Trophoblast cell (in vitro differentiated cells and primary cell): ENCODE measurements at regions not wholly inside any gene's neighbourhood (a gene's known extent, or its start where the extent isn't known, plus 50 kb on each side); places are given as distances from the start of the nearest gene placed in this dataset.

ENCODE experiments used
- DNase-seq, 2 donors: peaks; one replicate each; pipeline ENCODE4 v3.0.0-alpha.2; 2016
- H2AFZ ChIP-seq: 2 replicates; pipeline ENCODE4 v1.6.1; 2013; ENCODE audit warnings: low read length, moderate library complexity, mild to moderate bottlenecking; ENCODE audit not compliant: insufficient read depth, poor library complexity
- H2AK5ac ChIP-seq: 2 replicates; pipeline ENCODE4 v1.6.1; 2013; ENCODE audit warnings: mild to moderate bottlenecking, low read length
- H2BK120ac ChIP-seq: 2 replicates; pipeline ENCODE4 v1.6.1; 2013; ENCODE audit warnings: low read length, mild to moderate bottlenecking, moderate library complexity; ENCODE audit not compliant: insufficient read depth, poor library complexity
- H2BK12ac ChIP-seq: 2 replicates; pipeline ENCODE4 v1.6.1; 2013; ENCODE audit warnings: mild to moderate bottlenecking, low read length, moderate library complexity
- H2BK5ac ChIP-seq: 2 replicates; pipeline ENCODE4 v1.6.1; 2013; ENCODE audit warnings: low read length, low read depth, moderate library complexity, mild to moderate bottlenecking; ENCODE audit not compliant: poor library complexity
- H3K14ac ChIP-seq: 2 replicates; pipeline ENCODE4 v1.6.1; 2013; ENCODE audit warnings: mild to moderate bottlenecking, low read length
- H3K18ac ChIP-seq: 2 replicates; pipeline ENCODE4 v1.6.1; 2013; ENCODE audit warnings: mild to moderate bottlenecking, low read length
- H3K23ac ChIP-seq: 2 replicates; pipeline ENCODE4 v1.6.1; 2013; ENCODE audit warnings: low read length
- H3K27ac ChIP-seq: 2 replicates; pipeline ENCODE4 v1.5.1; 2013; ENCODE audit warnings: low read depth, mild to moderate bottlenecking, inconsistent platforms, low read length, moderate library complexity
- H3K27me3 ChIP-seq: 2 replicates; pipeline ENCODE4 v1.6.1; 2013; ENCODE audit warnings: inconsistent platforms, mild to moderate bottlenecking, low read length, moderate library complexity; ENCODE audit not compliant: insufficient read depth
- H3K36me3 ChIP-seq, 2 experiments: 1 replicate in 1 of 2; 2 replicates in 1 of 2; pipeline ENCODE4 v1.6.1; 2013; ENCODE audit warnings: low read length in 2 of 2, mild to moderate bottlenecking in 2 of 2, moderate library complexity in 1 of 2; ENCODE audit not compliant: insufficient read depth in 2 of 2, control insufficient read depth in 1 of 2
- H3K4ac ChIP-seq: 2 replicates; pipeline ENCODE4 v1.6.1; 2013; ENCODE audit warnings: low read depth, mild to moderate bottlenecking, low read length, moderate library complexity
- H3K4me1 ChIP-seq, 2 experiments: 1 replicate in 1 of 2; 2 replicates in 1 of 2; pipeline ENCODE4 v1.6.1; 2013; ENCODE audit warnings: low read length in 2 of 2, mild to moderate bottlenecking in 2 of 2, moderate library complexity in 1 of 2; ENCODE audit not compliant: insufficient read depth in 2 of 2, control insufficient read depth in 1 of 2
- H3K4me2 ChIP-seq: 2 replicates; pipeline ENCODE4 v1.6.1; 2013; ENCODE audit warnings: inconsistent platforms, mild to moderate bottlenecking, low read length, moderate library complexity
- H3K4me3 ChIP-seq: 2 replicates; pipeline ENCODE4 v1.5.1; 2013; ENCODE audit warnings: mild to moderate bottlenecking, low read depth, low read length, inconsistent platforms
- H3K79me1 ChIP-seq: one replicate; pipeline ENCODE4 v1.6.1; 2013; ENCODE audit warnings: low read length
- H3K79me2 ChIP-seq: 2 replicates; pipeline ENCODE4 v1.6.1; 2013; ENCODE audit warnings: low read length, mild to moderate bottlenecking; ENCODE audit not compliant: control insufficient read depth, insufficient read depth, poor library complexity
- H3K9ac ChIP-seq: 2 replicates; pipeline ENCODE4 v1.6.1; 2013; ENCODE audit warnings: mild to moderate bottlenecking, low read length
- H3K9me3 ChIP-seq: 2 replicates; pipeline ENCODE4 v1.6.1; 2013; ENCODE audit warnings: low read depth, mild to moderate bottlenecking, control low read depth, inconsistent platforms, low read length; ENCODE audit not compliant: insufficient read depth
- H4K12ac ChIP-seq: 2 replicates; pipeline ENCODE4 v1.6.1; 2013; ENCODE audit warnings: low read depth, mild to moderate bottlenecking, low read length, moderate library complexity
- H4K8ac ChIP-seq: 2 replicates; pipeline ENCODE4 v1.6.1; 2013; ENCODE audit warnings: low read depth, mild to moderate bottlenecking, low read length, moderate library complexity
- H4K91ac ChIP-seq: one replicate; pipeline ENCODE4 v1.6.1; 2013; ENCODE audit warnings: low read depth, mild to moderate bottlenecking, low read length, moderate library complexity
- WGBS: extraction: QIAGEN DNeasy Blood & Tissue Kit; methylation state at CpG from one replicate; pipeline ENCODE4 v1.1.7; 2013; ENCODE audit warnings: missing lambda C conversion rate; ENCODE audit not compliant: insufficient read length, insufficient coverage; ENCODE audit errors: extremely low coverage; 5-methylcytosine and 5-hydroxymethylcytosine counted together

GRCh38 chr10:118181021-118181420, 134.3 kb upstream of the RAB11FIP2 start:
- Histone ChIP-seq H3K27me3 (no peaks in the 10 kb centered on the region), H3K4me2 (no peak overlapping the region), H2AK5ac (no peak overlapping the region), H2BK12ac (no peak overlapping the region), H3K79me2 (no peaks in the 10 kb centered on the region), H4K91ac (no peak overlapping the region), H3K36me3 (no peaks in the 10 kb centered on the region), H4K8ac (no peak overlapping the region), H3K27ac (no peak overlapping the region), H3K23ac (no peak overlapping the region), H3K79me1 (no peaks in the 10 kb centered on the region), H3K9ac (no peak overlapping the region), H3K14ac (no peak overlapping the region), H2BK120ac (no peak overlapping the region), H2AFZ (no peak overlapping the region), H3K4me3 (no peak overlapping the region), H4K12ac (no peak overlapping the region), H2BK5ac (no peak overlapping the region), H3K4ac (no peak overlapping the region), H3K9me3 (no peaks in the 10 kb centered on the region), H3K4me1 (no peaks in the 10 kb centered on the region), H3K18ac (no peak overlapping the region)
- no CpG with 5 or more reads among the region's 1 CpG for WGBS
- DNase-seq: peak; percentile 45 to 53

GRCh38 chr10:118175148-118175547, 128.4 kb upstream of the RAB11FIP2 start:
- Histone ChIP-seq H3K4me2 (no peak overlapping the region), H2BK12ac (no peak overlapping the region)

GRCh38 chr10:118173296-118173695, 126.6 kb upstream of the RAB11FIP2 start:
- no CpG with 5 or more reads among the region's 2 CpGs for WGBS
- H3K4ac ChIP-seq: no peak overlapping the region
- no peaks in the 10 kb centered on the region for H3K79me1 ChIP-seq
- H3K9me3 ChIP-seq: no peaks in the 10 kb centered on the region
- no peaks in the 10 kb centered on the region for H3K4me1 ChIP-seq
- no peak for DNase-seq
- H3K36me3 ChIP-seq: no peaks in the 10 kb centered on the region
- no peak overlapping the region for H3K9ac ChIP-seq
- no peak overlapping the region for H3K4me3 ChIP-seq
- H3K79me2 ChIP-seq: no peaks in the 10 kb centered on the region
- no peak overlapping the region for H3K4me2 ChIP-seq
- H2AK5ac ChIP-seq: no peak overlapping the region
- no peak overlapping the region for H3K27ac ChIP-seq
- H2AFZ ChIP-seq: no peak overlapping the region
- no peak overlapping the region for H3K23ac ChIP-seq
- H4K8ac ChIP-seq: no peak overlapping the region
- H4K91ac ChIP-seq: no peak overlapping the region
- no peak overlapping the region for H3K18ac ChIP-seq
- H2BK5ac ChIP-seq: no peak overlapping the region
- H4K12ac ChIP-seq: no peak overlapping the region
- no peak overlapping the region for H3K14ac ChIP-seq
- H2BK12ac ChIP-seq: no peak overlapping the region
- H2BK120ac ChIP-seq: no peak overlapping the region
- no peaks in the 10 kb centered on the region for H3K27me3 ChIP-seq

More at GRCh38 chr10:118175148-118175547, 128.4 kb upstream of the RAB11FIP2 start:
- H4K91ac ChIP-seq: no peak overlapping the region
- DNase-seq: no peak
- H3K18ac ChIP-seq: no peak overlapping the region
- no peak overlapping the region for H3K23ac ChIP-seq
- no peak overlapping the region for H2AK5ac ChIP-seq
- no peak overlapping the region for H2BK120ac ChIP-seq
- WGBS: no CpG with 5 or more reads among the region's 2 CpGs
- H3K4ac ChIP-seq: no peak overlapping the region
- H3K79me2 ChIP-seq: no peaks in the 10 kb centered on the region
- no peak overlapping the region for H3K27ac ChIP-seq
- no peak overlapping the region for H3K9ac ChIP-seq
- no peak overlapping the region for H2BK5ac ChIP-seq
- no peak overlapping the region for H2AFZ ChIP-seq
- H3K27me3 ChIP-seq: no peaks in the 10 kb centered on the region
- no peak overlapping the region for H3K4me3 ChIP-seq
- H4K12ac ChIP-seq: no peak overlapping the region
- H3K79me1 ChIP-seq: no peaks in the 10 kb centered on the region
- no peak overlapping the region for H3K14ac ChIP-seq
- no peaks in the 10 kb centered on the region for H3K36me3 ChIP-seq
- no peak overlapping the region for H4K8ac ChIP-seq
- no peaks in the 10 kb centered on the region for H3K9me3 ChIP-seq
- H3K4me1 ChIP-seq: no peaks in the 10 kb centered on the region

- no peak for DNase-seq
- Histone ChIP-seq H3K23ac (no peak overlapping the region), H4K91ac (no peak overlapping the region), H3K14ac (no peak overlapping the region), H2BK12ac (no peak overlapping the region), H4K12ac (no peak overlapping the region), H2AK5ac (no peak overlapping the region), H3K4me1 (no peaks in the 10 kb centered on the region), H3K4me3 (no peak overlapping the region), H2AFZ (no peak overlapping the region), H3K18ac (no peak overlapping the region), H3K27ac (no peak overlapping the region), H3K9me3 (no peaks in the 10 kb centered on the region), H2BK120ac (no peak overlapping the region), H3K79me1 (no peaks in the 10 kb centered on the region), H3K36me3 (no peaks in the 10 kb centered on the region), H3K4me2 (no peak overlapping the region), H4K8ac (no peak overlapping the region), H3K9ac (no peak overlapping the region), H3K4ac (no peak overlapping the region), H2BK5ac (no peak overlapping the region), H3K27me3 (no peaks in the 10 kb centered on the region), H3K79me2 (no peaks in the 10 kb centered on the region)
- no CpG with 5 or more reads among the region's 1 CpG for WGBS
Observed at GRCh38 chr10:118171861-118172260, 125.1 kb upstream of the RAB11FIP2 start.
